MM.1S (cell line): ENCODE measurements at regions not wholly inside any gene's neighbourhood (a gene's known extent, or its start where the extent isn't known, plus 50 kb on each side); places are given as distances from the start of the nearest gene placed in this dataset.

Source experiments
- DNase-seq: peaks from one replicate; pipeline ENCODE4 v3.0.0-alpha.2; 2015
- H2AFZ ChIP-seq: fragments of 300-600 bp; sonication (generic); 2 replicates; pipeline ENCODE4 v1.6.0; 2016; ENCODE audit warnings: antibody characterized with exemption, low read length
- H3F3A ChIP-seq: fragments of 300-600 bp; sonication (generic); 2 replicates; pipeline ENCODE4 v1.6.1; 2016; ENCODE audit warnings: mild to moderate bottlenecking, antibody characterized with exemption, low read length, moderate library complexity, mixed read lengths; ENCODE audit not compliant: insufficient read depth
- H3K27ac ChIP-seq: fragments of 300-600 bp; sonication (generic); 2 replicates; pipeline ENCODE4 v1.5.1; 2016; ENCODE audit warnings: mild to moderate bottlenecking, low read length
- H3K27me3 ChIP-seq: fragments of 300-600 bp; sonication (generic); replicated peaks from 2 replicates; pipeline ENCODE4 v1.6.0; 2016; ENCODE audit warnings: low read length; ENCODE audit not compliant: insufficient read depth
- H3K36me3 ChIP-seq: fragments of 300-600 bp; sonication (generic); replicated peaks from 2 replicates; pipeline ENCODE4 v1.6.1; 2016; ENCODE audit warnings: mild to moderate bottlenecking, low read length, mixed read lengths; ENCODE audit not compliant: insufficient read depth
- H3K4me1 ChIP-seq: fragments of 300-600 bp; sonication (generic); 2 replicates; pipeline ENCODE4 v1.6.1; 2016; ENCODE audit warnings: low read length, mixed read lengths
- H3K4me2 ChIP-seq: fragments of 300-600 bp; sonication (generic); 2 replicates; pipeline ENCODE4 v1.6.0; 2016; ENCODE audit warnings: low read depth, low read length
- H3K4me3 ChIP-seq: fragments of 300-600 bp; sonication (generic); 2 replicates; pipeline ENCODE4 v1.5.1; 2016; ENCODE audit warnings: low read length, mixed read lengths
- H3K79me2 ChIP-seq: fragments of 300-600 bp; sonication (generic); 2 replicates; pipeline ENCODE4 v1.6.1; 2016; ENCODE audit warnings: mixed run types, low read length, mixed read lengths
- H3K9ac ChIP-seq: fragments of 300-600 bp; sonication (generic); 2 replicates; pipeline ENCODE4 v1.6.1; 2016; ENCODE audit warnings: low read length, mixed read lengths
- H3K9me2 ChIP-seq: fragments of 300-600 bp; sonication (generic); replicated peaks from 2 replicates; pipeline ENCODE4 v1.6.1; 2016; ENCODE audit warnings: mild to moderate bottlenecking, low read length, mixed read lengths; ENCODE audit not compliant: insufficient read depth
- H3K9me3 ChIP-seq: fragments of 300-600 bp; sonication (generic); replicated peaks from 2 replicates; pipeline ENCODE4 v1.6.1; 2016; ENCODE audit warnings: mild to moderate bottlenecking, low read length, mixed read lengths; ENCODE audit not compliant: insufficient read depth
- H4K20me1 ChIP-seq: fragments of 300-600 bp; sonication (generic); 2 replicates; pipeline ENCODE4 v1.6.1; 2016; ENCODE audit warnings: mild to moderate bottlenecking, low read length, moderate library complexity, mixed read lengths; ENCODE audit not compliant: insufficient read depth
- CTCF ChIP-seq: fragments of 300-600 bp; sonication (generic); IDR thresholded peaks from 2 replicates; pipeline ENCODE4 v1.5.1; 2016; ENCODE audit warnings: antibody characterized with exemption, low read length, mixed read lengths
- EZH2 ChIP-seq: fragments of 300-600 bp; sonication (generic); optimal IDR thresholded peaks from 2 replicates; pipeline ENCODE3; 2017; ENCODE audit warnings: low read depth, mild to moderate bottlenecking, antibody characterized with exemption, low read length, mixed read lengths
- EZH2phosphoT487 ChIP-seq: fragments of 300-600 bp; sonication (generic); IDR thresholded peaks from 2 replicates; pipeline ENCODE4 v1.6.1; 2018; ENCODE audit warnings: antibody characterized with exemption, low read length

DNA sequence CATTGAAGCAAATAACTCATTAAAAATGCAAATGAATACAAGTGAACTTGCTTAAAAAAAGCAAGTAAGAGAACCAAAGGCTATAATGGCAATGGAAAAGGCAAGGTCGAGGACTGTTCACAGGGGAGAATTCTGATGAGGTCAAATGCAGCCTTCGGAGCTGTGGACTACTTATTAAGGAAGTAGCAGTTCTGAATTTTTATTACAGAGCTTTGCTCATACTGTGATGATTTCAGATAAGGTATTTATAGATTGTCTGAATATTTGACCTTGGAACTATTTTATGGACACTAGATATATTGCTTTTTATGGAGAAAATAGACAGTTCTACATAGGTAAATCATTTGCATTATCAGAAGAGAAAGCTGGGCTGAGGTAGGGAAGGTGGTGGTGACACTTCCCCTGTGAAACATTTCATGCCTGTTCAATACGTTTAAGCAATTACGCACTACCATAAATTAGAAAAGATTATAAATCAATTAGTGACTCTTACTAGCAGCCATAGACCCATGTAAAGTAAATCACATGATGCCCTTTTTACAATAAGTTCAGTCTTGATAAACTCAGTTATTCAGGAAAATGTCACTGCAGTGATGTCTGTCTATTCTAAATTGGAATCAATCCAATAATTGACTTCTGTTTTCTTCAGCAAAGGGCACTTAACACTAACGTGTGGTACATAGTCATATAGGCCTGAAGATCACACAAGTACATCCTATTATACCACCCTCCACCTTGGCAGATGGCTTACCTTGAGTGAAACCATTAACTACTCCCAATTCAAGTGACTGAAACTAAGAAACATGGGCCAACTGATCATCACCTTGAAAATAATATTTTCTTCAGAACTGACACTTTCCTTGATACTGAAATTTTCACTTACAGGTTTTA, 260.0 kb downstream of the KLF12 start:
- Histone ChIP-seq H3K79me2 (no peaks in the 10 kb centered on the region), H3K4me1 (no peaks in the 10 kb centered on the region), H3K4me3 (no peak overlapping the region), H3K27ac (no peak overlapping the region), H3K36me3 (no peaks in the 10 kb centered on the region), H3K27me3 (no peaks in the 10 kb centered on the region), H3K9me3 (no peaks in the 10 kb centered on the region), H3F3A (no peaks in the 10 kb centered on the region), H3K9ac (no peak overlapping the region), H4K20me1 (no peaks in the 10 kb centered on the region), H3K9me2 (no peaks in the 10 kb centered on the region), H3K4me2 (no peak overlapping the region), H2AFZ (no peak overlapping the region)
- TF ChIP-seq EZH2phosphoT487 (no peak), EZH2 (no peak), CTCF (no peak)
- DNase-seq: no peak

DNA sequence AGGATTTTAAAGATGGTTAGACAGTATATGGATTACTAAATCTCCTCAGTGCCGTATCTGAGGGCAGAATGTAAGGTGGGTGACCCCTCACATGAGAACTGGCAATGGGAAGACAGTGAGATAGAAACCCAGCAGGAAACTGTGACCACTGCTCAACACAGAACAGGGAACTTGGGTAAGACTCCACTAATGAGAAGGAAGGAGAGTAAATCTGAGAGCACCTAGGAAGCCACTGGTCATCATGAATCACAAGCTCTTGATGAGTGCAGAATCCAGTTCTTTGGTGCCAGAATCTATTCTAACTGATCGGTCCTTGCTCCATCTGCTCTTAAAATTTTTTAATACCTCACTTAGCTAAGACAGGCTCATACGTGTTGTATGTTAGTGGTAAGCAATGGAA, 261.8 kb downstream of the KLF12 start:
- H3K27ac ChIP-seq: no peak overlapping the region
- no peaks in the 10 kb centered on the region for H4K20me1 ChIP-seq
- no peaks in the 10 kb centered on the region for H3K9me3 ChIP-seq
- H3K9me2 ChIP-seq: no peaks in the 10 kb centered on the region
- H3K4me1 ChIP-seq: no peaks in the 10 kb centered on the region
- no peak for TF ChIP-seq EZH2
- no peak for TF ChIP-seq EZH2phosphoT487
- no peak for TF ChIP-seq CTCF
- no peaks in the 10 kb centered on the region for H3K36me3 ChIP-seq
- H3K4me2 ChIP-seq: no peak overlapping the region
- no peak overlapping the region for H3K9ac ChIP-seq
- H3K27me3 ChIP-seq: no peaks in the 10 kb centered on the region
- H2AFZ ChIP-seq: no peak overlapping the region
- DNase-seq: no peak
- no peaks in the 10 kb centered on the region for H3K79me2 ChIP-seq
- H3F3A ChIP-seq: no peaks in the 10 kb centered on the region
- H3K4me3 ChIP-seq: no peak overlapping the region

DNA sequence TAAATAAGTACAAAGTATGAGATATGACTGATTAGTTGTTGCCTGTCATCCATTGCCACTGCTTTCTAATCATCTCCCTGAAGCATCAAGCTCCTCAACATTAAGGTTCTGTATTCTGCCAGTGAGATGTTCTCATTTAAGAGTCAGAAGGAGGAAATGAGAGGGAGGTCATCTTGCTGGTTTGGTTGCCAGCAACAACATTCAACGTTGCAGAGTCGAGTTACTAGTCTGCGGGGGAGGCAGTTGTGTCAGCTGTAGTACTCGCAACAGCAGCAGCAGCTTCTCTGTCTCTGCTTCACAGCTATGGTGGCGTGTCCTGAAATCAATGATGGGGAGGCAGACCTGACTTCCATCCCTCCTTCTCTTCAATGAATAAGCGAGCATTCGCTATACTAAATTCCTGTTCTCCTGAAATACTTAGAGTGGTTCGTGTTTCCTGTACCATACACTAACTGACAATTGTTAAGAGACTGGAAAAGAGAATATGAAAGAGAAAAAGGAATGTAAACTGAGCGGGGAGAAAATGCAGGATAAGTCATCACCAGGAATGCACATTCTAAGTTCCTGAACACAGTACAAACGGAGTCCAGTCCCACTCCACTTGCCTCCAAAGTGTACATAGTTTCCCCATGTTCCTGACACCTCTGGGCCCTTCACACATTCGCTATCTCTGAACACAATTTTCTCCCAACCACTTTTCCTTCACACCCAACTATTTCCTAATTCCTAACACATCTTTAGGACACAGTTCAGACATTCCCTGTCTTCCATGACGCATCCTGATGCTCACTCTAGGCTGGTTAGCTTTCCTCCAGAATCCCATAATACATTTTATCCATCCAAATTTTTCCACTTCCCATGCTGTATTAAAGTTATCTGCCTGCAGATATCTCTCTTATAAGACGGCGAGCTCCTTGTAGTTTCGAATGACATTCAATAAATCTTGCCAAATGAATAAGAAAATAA, 263.0 kb downstream of the KLF12 start:
- Histone ChIP-seq H4K20me1 (no peaks in the 10 kb centered on the region), H3K4me3 (no peak overlapping the region), H3K9me2 (no peaks in the 10 kb centered on the region), H3K4me1 (no peaks in the 10 kb centered on the region), H3K9ac (no peak overlapping the region), H3K79me2 (no peaks in the 10 kb centered on the region), H3F3A (no peaks in the 10 kb centered on the region), H3K27ac (no peak overlapping the region), H3K27me3 (no peaks in the 10 kb centered on the region), H3K4me2 (no peak overlapping the region), H2AFZ (no peak overlapping the region), H3K9me3 (no peaks in the 10 kb centered on the region), H3K36me3 (no peaks in the 10 kb centered on the region)
- TF ChIP-seq EZH2 (no peak), EZH2phosphoT487 (no peak), CTCF (no peak)
- DNase-seq: no peak
